ENCODE measurements at regions not wholly inside any gene's neighbourhood (a gene's known extent, or its start where the extent isn't known, plus 50 kb on each side); places are given as distances from the start of the nearest gene placed in this dataset.

DNA sequence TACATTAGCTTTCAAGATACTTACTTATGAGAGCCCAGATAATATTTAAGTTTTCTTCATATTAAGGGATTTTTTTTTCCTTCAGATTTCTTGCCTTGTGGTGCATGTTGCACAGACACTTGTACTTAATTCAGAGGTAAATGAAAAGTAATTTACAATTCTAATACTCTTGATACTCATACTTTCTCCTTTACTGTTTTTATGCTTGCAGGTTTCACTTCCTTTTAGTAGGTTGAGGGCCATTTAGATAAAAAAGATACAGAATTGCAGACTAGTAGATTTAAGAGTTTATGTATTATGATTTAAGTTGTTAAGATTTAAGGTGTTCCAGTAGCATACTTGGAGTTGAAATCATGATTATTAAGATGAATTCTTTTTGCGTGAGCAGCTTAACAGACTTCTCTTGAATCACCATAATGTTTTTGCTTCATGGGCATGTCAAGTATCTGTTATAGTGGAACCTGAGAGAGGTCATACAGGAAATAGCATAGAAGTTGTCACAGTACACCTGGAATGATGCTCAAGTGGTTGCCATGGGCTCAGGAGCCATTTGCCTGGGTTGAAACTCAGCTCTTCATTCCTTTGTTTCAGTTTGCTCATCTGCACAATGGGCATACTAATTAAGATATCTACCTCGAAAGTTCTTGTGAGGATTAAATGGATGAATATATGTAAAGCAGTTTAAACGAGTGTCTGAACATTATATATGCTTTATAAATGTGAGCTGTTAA is 174.8 kb upstream of the PRPS1L1 start:
- peak; percentile 46 for DNase-seq

DNA sequence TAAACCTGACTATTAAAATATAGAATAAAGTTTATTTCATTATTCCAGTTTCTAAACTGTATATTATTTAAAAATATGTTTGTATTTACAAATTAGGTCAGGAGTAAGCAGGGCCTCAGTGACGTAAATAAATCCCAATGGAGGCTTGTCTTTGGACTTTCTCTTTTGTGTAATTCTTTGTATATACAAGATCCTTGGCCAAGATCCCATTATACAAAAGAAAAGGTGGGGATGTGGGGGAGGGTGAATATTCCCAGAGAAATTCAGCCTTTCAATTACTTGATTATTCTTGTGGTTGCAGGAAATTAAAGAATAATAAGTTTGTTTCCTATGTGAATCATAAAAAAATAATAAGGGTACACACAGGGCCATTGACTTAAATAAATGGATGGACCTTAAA is 178.7 kb upstream of the PRPS1L1 start:
- peak; percentile 80 for DNase-seq

DNA sequence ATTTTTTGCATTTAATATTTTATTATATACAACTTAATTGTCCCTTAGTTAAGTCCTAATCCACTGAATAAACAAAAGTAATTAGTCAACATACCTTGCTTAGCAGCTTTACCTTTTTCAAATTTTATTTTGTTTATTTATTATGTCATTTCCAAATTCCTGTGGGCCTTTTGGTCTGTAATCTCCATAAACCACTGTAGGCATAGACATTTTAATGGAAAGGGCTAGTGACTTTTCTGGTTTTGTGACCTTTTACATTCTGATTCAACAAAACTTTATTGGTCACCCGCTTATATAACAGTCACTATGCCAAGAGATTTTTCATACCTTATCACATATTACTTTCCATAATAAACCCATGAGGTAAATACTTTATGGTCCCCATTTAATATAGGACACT is 181.3 kb upstream of the PRPS1L1 start:
- DNase-seq = no peak

DNA sequence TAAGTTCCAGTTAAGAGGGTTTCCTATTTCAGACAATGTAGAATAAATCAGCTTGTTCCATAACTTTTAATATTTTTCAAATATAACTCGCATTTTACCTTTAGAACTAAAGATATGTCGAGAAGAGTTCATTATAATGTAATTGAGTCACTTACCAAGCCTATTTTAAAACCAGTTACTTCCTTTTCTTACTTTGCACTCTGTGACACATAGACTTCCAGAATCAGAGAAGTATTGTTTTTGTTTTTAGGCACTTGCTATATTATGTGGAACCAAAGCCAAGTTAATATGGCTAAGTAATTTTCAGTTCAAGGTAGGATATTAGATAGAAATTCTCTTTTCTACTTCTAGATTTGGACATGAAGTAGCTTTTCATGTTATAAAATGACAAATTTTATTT is 182.7 kb upstream of the PRPS1L1 start:
- no peak for DNase-seq

DNA sequence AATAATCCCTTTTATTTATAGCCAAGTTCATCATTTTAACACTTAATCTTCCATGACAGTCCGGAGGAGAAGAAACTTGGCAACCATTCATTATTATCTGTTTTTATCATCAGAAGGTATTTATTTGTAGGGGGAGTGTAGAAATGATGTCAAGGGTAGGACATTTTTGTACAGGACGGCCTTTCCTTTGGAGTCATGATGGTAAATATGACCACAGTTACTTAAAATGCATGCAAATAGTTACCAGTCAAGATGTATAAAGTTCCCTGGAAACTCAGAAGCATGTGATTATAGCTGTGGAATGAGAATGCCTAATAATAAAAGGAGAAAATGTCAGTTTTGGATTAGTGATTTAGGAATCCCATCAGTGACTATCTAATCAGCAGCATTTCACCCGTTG is 183.1 kb upstream of the PRPS1L1 start:
- no peak for DNase-seq

DNA sequence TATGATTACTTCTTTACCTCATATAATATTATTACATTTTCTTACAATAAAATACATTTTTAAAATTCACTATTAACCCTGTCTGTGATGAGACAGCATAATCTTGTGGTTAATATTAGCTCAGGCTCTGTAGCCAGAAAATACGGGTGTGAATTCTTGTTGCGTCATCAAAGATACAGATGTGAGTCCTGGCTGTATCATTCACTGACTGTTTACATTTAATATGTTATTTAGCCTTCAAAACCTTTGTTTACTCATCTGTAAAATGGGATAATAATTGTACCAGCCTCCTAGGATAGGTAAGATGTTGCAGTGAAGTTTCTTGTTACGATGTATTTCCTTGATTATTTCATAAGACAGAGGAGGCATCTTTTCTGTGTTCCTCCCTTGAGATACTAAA is 184.7 kb upstream of the PRPS1L1 start:
- no peak for DNase-seq

DNA sequence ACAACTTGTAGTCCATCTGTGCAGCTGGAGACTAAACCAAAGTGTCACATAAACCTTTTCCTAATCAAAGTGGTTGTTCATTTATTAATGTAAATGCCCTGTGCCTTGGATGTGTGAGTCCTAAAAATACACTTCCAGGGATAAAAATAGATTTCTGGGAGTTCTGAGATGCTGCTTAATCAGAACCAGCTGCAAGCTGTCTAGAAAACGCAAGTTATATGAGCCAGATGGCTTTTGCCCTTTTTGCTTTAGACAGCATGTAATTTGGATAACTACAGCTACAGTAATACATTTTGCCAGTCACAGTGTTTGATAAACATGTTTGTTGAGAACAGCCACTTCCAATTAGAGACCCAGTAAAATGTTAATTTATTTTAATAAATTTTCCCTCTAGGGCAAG is 185.1 kb upstream of the PRPS1L1 start:
- peak; percentile 93 for DNase-seq

DNA sequence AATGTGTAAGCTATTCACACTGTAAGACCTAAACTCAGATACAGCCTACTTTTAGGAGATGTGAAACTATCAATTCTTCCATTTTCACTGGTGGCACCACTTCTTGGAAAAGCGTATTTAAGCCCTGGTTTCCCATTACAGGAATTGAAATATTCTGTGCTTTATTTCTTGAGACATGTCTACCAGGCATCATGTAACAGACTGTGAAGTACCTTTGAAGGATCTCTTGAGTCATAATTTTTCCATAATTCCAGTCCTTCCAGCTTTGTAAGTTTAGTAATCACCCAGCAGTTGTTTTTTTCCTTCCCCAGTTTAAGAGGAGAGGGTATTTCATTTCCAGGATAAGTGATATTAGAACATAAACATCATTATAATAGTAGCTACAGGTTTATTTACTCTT is 186.0 kb upstream of the PRPS1L1 start:
- DNase-seq = peak; percentile 71

DNA sequence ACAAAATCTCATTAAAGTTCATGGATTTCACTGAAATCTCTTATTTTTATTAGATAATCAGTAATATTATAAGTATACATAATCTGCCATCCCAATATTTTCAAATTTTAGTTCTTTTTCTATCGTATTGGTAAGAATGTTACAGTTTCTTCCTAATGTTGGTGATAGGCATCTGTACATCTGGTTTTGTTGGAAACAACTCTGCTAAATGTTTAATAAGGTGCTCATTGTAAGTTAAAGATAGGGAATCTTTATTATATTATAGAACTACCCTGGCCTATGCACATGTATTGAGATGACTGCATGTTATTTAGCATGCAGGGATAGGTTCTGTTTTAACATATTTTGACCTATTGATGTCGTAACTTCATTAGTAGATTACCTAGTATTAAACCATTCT is 188.6 kb upstream of the PRPS1L1 start:
- no peak for DNase-seq

DNA sequence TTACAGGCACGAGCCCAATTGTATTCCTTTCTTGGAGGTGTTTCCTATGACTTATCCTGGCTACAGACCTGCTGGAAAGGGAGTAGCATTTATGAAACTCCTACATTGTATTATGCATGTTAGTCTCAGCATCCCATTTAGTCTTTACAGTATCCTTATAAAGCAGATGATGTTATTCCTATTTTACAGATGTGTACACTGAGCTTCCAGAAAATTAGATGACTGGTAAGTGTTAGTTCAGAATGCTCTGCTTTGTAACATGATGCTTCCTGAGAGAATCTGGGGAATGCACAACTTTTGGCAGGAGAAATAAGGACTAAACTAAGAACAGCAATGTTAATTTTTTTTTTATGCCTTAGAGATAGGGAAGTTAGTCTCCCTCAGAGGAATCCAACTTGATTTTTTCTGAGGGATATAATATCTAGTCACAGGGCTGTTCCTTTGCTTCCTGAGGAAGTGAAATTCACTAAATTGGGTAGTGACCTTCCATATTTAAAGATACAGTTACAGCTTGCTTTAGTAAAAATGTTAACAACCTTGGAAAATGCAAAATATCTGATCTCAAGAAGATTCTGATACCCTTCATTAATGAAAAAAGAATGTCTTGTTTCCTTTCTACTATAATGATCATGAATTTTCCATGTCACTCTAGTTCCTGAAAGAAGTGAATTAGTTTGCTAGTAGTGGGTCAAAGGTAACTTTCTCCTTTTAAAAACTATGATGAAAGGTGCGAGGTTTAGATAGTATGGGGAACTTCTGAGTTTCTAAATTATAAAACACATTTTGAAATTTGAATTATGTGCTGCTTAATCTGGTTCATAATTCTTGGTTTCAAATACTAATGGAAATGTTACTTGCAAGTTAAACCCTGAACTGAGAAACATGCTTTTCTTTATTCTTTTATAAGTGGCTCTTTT is 194.0 kb upstream of the PRPS1L1 start:
- peak; percentile 30 for DNase-seq

DNA sequence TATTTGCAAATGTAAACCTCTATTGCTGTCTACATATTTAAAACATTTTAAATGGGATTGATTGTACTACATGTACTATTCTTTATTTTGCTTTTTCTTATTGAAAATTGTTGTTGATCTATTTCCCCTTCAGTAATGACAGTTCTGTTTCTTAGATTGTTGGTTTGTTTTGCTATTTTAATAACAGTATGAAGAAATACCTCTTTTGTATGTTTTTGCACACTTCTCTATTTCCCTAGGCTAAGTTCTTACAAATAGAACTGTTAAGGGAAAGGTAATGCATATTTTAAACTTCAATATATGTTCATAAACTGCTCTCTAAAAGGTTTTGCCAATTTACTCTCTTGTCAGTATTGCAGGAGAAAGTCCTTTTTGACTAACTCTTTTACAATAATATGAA is 195.0 kb upstream of the PRPS1L1 start:
- DNase-seq = no peak

DNA sequence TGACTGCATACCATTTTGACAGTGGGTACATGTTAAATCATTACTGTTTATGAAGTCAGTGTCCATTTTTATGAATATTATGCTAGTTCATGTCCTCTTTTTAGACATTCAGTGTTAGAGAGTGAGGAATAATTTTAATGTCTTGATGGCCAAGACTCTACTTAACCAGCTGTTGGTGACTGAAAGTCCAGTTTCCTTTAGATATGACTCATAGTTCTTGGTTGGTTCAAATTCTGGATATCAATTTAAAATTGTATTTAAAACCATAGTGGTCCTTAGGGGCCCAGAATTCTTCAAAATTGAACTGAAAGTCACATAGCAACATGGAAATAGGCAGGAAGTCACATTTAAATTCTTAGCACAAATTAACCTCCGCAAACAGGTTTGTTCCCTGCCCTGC is 196.5 kb upstream of the PRPS1L1 start:
- DNase-seq = peak; percentile 75

DNA sequence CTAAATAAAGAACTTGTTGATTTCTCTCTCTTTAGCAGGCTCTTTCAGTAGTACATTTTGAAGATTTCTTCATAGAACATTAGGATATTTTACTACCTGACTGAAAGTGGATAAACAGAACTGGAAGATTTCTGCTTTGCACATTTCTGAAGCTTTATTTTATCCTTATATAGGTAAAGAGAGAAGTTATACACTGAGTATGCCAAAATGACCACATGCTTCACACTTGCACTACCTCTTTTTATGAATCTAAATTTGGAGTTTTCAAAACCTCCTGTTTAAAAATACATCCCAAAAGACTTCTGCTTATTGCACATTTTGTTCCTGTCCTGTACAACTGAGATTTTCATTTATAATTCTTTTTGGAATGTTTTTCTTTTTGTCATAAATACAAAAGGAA is 197.4 kb upstream of the PRPS1L1 start:
- no peak for DNase-seq

DNA sequence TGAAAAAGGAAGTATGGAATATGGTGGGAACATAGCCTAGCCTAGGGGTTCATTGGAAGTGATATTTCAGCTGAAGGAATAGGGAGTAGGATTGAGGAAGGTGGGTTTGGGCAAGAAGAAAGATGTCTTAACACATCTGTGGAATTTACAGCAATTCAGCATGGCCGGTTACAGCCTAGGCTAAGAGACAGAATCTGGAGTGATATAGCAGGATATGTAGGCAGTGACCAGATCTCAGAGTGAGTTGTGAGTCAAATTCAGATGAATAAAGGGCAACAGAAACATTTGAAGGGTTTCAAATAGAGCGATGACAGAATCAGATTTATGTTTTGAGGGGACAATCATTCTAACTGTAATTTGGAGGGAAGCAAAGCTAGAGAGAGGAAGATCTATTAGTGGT is 199.0 kb upstream of the PRPS1L1 start:
- DNase-seq = peak; percentile 23

DNA sequence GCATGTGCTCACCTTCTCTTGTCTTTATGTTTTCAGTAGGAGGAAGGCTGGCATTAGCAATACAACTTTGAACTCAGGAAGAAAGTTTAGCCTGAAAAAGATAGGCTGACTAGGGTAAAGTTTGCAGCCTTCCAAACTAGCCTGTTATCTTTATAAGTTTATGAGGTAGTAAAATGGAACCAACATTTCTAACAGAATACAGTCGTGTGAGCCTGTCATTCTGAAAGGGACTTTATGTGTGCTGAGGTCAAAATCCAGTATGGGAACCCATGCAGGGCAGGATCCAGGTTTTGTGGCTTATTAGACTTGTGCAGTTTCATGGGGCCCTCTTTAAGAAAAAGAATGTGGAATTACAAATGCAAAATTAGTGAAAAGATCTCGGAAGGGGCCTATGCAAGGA is 201.0 kb upstream of the PRPS1L1 start:
- DNase-seq = no peak

DNA sequence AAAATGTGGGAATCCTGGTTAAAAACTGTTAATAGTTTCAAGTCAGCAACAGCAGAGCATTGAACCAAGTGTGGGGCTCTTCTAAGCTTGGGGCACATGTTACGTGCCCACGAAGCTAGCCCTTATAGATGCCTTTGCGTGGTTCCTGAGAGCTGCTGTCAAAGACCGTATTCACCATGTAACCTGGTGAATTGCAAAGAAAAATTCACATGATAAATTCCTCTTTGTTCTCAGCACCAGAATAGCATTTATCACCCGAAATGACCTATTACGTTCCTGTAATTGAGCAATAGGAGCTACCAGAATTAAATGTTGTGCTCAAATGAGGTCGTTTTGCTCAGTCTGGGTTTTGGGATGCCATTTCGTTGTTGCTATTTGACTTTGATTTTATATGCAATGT is 202.6 kb upstream of the PRPS1L1 start:
- no peak for DNase-seq

DNA sequence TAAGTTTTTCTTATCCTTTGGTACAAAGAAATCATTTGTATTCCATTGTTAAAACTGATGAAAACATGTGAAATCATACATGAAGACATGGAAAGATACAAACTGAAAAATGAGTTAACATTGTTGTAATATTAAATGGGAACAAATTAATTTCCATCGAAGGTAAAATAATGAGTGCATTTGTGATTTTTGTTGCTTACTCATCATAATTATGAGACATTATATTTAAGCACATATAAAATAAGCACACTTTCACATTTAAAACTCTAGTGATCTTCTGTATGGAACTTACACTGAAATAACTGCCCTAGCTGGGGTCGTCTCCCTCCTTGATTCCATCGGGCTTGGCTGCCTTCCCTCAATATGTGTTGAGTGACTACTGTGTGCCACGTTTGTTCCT is 204.2 kb upstream of the PRPS1L1 start:
- DNase-seq = no peak

DNA sequence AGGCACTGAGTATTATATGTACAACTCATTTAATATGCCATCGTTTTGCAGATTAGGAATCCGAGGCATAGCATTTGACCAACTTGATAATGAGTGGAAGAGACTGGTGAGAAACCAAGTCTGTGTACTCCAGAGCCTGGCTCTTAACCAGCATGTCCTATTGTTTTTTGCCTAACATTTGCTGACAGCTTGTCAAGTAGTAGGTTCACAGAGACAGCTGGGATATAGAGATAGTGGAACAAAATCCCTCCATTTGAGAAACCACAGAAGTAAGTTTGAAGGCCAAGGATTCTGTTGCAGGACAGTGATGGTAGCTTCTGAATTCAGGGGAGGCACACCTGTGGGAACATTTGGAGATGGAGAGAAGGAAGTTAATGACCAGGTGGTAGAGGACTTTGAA is 206.9 kb upstream of the PRPS1L1 start:
- DNase-seq = no peak

DNA sequence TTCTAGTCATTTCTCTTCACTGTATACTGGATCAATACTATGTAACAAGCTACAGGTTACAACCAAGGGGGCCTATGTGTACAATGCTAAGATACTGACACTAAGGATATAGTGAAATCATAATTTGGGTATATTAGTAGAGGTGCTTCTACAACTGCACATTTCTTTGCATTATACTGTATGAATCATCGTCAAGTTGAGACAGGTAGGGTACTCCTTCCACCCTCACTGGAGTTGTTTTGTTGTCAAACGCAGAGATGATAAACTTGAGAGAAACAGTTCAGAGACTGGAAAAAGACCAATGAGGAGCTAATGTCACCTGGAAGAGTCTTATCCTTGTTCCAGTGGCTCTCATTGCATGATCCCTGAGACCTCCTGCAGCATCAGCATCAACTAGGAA is 208.2 kb upstream of the PRPS1L1 start:
- no peak for DNase-seq

DNA sequence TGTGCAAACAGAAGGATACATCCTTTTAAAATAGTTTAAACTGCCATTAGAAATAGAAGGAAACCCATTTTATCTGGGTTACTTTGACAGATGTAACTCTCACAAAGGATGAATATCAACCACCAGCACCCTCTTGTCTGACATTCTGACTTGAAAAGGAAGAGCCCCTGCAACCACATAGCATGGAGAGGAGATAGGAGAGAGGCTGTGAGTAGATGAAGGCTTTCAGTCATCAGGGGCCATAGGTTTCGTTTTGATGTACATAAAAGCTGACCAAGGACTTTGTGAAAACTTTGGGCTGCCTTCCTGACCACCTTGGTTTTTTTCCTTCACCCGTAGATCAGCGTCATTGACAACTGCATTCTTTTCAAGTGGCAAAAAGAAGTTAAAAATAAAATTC is 211.6 kb upstream of the PRPS1L1 start:
- DNase-seq = no peak

DNA sequence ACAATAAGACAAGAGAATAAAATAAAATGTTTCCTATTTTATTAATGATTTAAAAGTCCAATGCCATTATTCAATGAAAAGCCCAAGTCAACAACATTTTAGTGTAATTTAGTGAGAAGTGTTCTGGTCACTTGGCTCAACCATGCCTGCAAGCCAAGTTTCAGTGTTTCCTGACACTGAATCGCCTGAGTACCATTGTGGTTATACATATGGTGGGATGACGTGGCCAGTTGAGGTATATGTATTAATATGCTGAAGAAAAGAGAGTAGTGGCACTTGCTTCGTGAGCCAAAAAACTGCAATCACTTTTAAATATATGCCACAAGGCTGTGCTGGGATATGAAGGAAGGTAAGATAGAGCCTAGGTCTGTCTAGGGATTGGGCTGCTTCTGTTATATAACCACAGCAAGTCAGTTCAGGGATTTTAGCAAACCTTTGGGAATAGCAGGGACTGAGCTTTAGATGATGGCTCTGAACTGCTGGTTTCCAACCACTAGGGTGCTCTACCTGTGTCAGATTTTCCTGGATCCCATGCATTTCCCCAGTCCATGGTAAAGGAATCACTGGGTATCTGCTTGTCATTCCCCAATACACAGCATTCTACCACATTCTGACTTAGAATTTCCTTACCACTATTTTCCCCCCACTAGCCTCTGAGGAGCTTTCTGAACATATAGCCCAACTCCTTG is 214.0 kb upstream of the PRPS1L1 start:
- peak; percentile 33 for DNase-seq

DNA sequence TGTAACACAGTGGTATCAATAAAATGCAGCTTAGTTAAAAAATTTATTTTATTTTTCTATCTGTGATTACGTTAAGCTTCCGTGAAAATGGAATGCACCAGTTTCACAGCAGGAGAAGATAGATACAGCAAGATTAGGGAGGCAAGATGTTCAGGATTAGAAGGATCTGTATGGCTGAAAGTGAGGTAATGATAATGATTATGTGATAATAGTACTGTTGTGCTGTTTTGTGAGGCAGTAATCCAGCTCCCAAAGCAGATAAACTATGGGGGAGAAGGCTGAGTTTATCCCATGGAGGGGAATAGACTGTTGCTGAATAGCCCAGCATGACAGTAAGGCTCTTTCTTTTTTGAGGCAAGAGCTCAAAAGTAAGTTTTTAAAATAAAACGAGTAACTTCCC is 216.1 kb upstream of the PRPS1L1 start:
- no peak for DNase-seq

DNA sequence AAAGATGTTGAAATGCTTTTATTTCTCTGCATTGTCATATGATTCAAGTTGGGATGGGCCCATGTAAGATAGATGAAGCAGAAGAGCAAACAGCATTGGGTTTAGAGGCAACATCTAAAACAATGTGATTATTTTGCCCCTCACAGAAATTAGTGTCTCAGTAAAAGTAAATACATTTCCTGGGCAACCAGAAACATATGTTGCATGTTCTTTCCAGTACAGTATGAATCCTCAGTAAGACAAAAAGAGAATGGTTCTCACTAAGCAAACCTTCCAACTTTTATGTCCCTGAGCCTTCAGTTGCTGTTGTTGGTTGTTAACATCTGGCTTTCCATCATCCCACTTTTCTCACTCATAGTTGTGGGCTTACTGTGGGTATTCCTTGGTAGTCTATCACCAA is 222.5 kb upstream of the PRPS1L1 start:
- DNase-seq = no peak

DNA sequence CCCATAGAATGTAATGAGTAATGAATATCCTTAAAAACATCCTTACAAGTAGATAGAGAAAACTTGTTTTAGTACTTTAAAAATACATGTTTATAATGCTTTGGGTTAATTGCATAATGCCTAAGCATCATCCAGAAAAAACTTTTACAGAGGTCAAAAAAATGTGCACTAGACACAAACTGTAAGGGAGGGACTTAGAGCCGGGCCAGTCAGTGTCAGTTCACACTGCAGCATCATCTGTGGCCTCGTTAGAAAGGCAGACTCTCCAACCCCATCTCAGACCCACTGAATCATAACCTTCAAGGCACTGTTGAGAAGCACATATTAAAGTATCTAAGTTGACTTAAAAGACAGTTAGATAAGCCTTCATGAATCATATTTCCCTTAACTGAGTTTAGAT is 230.1 kb upstream of the PRPS1L1 start:
- no peak for DNase-seq
